Anterior cingulate cortex (tissue), 58 donors: ENCODE measurements at regions not wholly inside any gene's neighbourhood (a gene's known extent, or its start where the extent isn't known, plus 50 kb on each side); places are given as distances from the start of the nearest gene placed in this dataset.

Experiments used
- DNase-seq, 58 donors: peaks; one replicate each; lab custom pipeline; 2025; lab: John Stamatoyannopoulos, UW

DNA sequence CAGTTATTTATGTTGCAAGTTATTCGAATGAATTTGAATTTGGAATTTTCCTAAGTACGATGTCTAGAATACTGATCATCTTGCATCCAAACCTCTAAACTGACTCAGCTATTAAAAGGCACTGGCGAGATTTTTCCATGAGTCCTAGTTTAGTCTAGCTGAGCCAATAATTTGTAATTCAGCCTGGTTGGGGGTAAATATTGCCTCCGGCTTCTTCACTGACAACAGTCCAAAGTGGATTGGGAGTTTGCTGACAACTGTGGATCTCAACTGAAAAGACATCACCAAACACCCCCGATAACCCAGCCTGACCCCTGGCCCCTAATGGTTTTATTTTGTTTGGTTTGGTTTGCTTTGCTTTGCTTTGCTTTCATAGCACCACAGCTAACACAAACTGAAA is 189.8 kb upstream of the DAPK1 start:
- DNase-seq = no peak

DNA sequence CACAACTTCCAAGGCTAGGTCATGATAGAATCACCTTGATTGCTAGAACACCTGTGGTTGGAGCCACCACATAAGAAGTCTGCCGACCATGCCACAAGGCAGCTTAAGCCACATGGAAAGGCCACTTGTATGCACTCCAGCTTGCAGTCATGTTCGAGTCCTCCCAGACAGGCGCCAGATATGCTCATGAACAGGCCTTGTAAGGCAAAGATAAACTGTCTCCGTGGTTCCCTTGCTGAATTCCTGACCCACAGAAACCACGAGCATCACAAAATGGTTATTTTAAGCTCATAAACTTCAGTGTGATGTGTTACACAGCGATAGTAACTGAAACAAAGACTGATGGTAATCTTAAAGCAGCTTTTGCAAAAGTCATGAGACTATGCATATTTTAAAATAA is 188.4 kb upstream of the DAPK1 start:
- DNase-seq = no peak

DNA sequence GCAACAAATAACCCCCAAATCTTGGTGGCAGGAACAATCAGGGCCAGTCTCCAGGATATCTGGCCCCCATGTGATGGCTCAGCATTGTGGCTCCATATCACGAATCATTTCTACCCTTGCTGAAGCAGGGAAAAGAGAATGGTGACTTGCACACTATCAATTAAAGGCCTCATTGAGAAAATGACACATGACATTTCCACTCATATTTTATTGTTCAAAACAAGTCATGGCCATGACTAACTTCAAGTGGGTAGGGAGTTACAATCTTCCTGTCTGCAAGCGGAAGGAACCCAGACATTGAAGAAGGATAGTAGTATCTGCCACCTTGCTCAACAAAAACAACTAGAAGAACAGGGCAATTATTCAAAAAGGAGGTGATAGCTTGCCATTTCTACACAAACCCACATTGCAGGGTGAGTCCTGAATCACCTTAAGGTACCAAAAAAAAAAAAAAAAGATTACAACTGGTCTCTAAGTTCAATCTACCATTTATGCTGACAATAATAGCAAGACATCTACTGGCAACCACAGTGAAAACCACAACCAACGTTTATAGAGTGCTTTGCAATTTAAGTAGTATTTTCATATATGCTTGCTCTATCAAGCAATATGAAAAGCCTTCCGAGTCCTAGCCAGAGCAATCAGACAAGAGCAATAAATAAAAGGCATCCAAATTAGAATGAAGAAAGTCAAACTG is 186.7 kb upstream of the DAPK1 start:
- DNase-seq = no peak

DNA sequence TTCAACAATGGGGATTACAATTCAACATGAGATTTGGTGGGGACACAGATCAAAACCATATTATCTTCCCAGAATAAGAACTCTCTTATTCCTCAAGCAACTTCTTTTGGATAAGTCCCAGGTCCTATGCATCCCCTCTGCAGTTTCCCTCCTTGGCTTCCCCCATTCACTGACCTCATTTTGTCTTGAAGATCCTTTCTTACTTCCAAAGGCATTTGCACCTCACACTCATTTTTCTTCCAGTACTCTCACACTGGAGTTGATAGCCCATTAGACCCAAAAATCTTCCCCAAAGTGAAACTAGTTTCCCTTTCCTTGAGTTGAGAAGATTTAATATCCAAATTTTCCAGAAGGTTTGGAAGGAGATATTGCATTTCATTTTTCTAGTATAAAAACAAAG is 178.0 kb upstream of the DAPK1 start:
- no peak for DNase-seq

DNA sequence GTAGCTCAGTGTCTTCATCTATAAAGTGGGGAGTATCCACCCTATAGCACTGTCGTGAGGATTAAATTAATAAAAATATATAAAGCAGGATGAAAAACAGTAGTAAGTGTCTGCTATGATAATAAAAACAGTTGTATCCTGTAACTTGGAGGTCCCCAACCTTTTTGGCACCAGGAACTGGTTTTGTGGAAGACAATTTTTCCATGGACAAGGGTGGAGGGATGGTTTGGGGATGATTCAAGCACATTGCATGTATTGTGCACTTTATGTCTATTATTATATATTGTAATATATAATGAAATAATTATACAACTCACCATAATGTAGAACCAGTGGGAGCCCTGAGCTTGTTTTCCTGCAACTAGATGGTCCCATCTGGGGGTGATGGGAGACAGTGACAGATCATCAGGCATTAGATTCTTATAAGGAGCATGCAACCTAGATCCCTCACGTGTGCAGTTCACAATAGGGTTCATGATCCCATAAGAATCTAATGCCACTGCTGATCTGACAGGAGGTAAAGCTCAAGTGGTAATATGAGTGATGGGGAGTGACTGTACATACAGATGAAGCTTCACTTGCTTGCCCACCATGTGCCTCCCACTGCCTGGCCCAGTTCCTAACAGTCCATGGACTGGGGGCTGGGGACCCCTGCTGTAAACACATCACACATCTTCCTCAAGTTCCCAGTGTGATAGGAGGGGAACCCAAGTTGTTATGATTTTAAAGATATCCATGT is 177.4 kb upstream of the DAPK1 start:
- DNase-seq = no peak

DNA sequence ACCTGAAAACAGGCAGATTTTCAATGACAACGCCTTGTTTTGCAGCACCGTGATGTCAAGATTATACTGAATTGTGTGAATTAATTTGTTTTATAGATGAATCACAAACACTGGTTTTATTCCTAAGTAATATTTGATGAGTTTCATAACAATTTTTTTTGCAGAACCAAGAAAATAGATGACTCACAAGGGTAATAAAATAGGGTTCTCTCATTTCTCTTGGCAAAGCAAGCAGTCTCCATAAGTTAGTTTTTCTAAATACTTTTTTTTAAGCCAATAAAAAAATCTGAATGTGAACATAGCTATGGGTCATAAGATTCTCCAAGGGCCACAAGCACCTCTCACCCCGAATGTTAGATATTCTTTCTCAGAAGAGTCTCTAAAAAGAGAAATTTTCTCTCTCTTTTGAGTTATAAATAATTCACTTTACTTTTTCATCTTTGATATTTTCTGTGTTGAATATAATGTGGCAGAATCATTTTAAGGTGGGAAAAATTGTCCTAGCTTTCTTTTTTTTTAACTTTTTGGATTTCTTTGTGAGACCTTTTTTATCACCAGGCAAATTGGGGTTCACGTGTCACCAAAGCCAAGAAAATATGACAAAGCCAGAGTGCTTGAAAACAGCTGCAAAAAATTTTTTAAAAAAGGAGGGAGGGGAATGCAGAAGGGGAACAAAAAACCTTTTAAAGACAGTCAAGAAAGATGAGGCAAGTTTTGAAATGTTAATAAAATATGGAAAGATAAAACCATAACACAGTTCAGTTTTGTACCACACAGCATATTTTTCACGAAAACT is 174.6 kb upstream of the DAPK1 start:
- no peak for DNase-seq

DNA sequence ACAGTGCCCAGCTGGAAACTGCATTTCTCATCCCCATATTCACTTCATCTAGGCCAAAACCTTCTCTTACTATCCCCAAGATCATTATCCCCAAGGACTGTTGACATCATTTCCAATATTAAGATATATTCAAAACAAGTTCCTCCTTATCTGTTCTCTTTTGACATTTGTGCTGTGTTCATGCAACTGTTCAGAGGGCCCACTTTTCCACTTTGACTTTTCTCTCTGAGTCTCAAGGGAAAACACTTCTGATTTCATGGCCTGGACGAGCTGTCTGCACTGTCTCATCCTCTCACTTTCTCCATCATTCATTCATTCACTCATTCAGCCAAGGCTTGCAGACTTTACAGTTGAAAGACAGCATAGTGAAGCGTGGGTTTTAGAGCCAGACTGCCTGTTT is 173.7 kb upstream of the DAPK1 start:
- DNase-seq = no peak

DNA sequence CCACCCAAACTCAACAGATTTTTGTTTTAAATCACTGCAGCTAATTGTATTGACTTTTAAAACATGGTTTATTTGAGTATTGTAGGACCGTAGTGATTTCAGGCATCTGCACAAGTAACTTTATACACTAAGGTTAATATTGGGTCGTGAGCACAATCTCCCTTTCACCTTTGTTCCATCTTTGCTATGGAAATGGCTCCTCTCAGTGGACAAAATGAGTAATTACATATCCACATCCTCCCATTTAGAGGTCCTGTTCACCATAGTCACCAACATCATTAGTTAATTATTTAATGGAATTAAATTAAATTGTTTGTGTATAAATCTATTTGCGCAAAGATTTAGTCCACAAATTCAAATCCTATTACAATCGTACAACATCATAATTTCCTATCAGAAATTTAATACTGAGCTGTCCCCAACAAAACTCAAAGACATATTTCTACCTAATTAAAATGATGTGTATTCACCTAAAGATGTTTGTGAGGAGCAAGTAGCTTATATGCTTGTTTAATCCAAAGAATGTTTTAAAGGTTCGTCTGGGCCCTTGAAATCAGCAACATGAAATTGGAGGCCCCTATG is 173.0 kb upstream of the DAPK1 start:
- peak in 1 of 58 donors; percentile 27 for DNase-seq

DNA sequence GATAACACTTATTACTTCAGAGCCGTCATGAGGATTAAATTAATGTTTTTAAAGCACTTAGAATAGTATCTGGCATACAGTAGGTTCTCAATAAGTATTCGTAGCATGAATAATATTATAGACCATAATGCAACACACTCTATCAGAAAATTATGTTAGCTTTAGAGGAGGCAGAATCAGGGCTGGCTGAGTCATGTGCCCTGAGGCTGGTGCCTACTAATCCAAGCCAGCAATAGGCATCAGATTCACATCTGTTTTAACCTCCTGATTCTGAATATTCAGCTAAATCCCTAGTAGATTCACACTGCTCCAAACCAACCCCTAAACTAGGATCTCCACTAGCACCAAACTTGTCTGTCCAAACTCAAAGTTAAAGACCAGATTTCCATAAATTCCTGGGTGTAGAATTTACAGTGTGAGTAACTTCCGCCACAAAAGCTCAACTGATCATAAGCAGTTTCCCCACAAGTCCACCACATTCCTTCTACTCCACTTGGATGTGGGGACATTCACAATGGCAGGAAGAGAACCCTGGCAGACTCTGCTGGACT is 170.0 kb upstream of the DAPK1 start:
- no peak for DNase-seq

DNA sequence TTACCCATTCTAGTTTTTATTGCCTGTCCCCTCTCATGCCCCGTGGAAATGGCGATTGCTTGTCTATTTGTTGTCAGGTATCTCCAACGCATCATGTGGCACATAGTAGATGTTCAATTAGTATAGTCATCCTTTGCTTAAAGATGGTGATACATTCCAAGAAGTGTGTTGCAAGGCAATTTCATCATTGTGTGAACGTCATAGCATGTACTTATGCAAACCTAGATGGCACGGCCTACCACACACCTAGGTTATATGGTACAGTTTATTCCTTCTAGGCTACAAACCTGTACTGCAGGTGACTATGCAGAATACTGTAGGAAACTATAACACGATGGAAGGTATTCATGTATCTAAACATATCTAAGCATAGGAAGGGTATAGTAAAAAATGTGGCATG is 163.9 kb upstream of the DAPK1 start:
- no peak for DNase-seq

DNA sequence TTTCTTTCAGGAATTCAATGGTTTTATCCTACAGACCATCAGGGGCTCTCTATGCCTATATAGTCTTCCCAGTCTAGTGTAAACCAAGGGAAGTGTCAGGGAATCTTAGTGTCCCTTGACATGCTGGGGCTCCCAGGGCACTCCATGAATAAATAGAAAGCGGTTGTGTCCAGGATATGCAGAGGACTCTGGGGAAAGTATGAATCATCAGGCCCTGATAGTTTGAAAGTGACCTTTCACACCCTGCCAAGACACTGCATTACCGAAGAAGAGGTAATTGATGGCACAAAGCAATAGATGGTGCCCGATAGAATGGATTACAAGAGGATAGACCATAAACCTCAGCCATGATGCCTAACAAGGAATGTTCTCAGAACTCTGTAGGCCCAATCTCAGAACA is 163.3 kb upstream of the DAPK1 start:
- DNase-seq = no peak

DNA sequence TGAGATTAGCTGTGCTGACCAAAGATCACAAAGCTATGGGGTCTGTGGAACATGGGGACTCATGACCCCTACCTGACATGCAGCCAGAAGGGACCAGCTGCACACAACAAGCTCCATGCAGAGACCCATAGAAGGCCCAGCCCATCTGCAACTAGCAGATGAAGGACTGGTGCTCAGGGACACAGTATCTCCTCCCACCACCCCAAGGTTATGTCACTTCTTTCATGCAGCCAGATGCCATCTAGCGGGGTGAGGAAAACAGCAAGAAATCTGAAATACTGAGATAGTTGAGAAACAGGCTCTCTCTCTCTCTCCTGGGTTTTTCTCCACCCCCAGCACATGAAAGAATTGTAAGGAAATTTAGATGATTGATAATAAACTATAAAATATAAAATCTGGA is 161.3 kb upstream of the DAPK1 start:
- DNase-seq = no peak

DNA sequence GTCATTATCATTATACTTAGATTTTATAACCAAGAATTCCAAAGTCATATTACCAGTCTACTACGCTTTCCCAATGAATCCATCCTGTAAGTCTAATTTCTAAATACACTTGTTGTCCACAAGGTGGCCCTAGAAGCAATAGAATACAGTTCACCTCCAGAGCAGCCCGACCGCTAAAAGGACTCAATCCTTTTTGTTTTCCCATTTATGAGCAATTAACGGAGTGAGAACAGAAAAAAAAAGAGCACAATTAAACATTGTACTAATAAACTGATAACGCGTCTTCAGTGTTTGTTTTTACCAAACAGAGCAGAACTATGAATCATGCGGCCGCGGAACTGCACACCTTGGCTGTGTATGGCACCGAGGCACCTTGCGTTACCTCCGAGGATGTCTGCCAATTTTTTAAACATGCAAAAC is 160.7 kb upstream of the DAPK1 start:
- DNase-seq = peak in 9 of 58 donors; percentile 1 to 68 (median 20)

DNA sequence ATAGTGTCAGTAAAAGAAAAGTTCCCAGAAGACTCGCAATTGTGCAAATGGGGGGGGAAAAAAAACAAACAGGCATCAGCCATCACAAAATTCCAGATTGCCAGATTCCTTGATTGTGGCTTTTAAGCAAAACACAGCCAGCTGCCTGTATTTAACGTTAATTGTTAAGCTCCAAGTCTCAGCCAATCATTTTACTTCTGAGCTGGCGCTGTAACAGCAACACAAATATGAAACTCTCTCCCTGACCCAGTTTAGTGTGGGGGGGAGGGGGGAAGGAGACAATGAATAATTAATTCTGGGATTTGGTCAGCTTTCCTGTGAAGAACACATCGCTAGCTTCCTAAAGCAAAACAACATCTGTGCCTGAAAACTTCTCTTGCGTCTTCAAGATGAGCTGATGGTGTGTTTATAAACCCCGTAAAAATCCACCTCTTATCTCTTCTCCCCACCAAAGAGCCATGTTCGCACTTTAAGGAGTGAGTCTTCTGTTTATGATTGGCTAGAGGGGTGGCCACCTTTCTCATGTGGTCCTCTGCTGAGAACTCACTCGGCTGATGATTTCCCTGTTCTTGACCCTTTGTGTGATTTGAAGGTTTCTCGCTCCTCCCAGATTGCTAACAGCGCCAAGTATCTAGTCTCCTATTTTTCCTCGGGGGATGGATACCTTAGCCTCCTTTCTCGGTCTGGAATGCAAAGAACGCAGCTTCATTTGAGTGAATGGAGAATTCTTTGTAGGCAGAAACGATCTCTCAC is 160.2 kb upstream of the DAPK1 start:
- peak in 14 of 58 donors; percentile 7 to 54 (median 28) for DNase-seq

DNA sequence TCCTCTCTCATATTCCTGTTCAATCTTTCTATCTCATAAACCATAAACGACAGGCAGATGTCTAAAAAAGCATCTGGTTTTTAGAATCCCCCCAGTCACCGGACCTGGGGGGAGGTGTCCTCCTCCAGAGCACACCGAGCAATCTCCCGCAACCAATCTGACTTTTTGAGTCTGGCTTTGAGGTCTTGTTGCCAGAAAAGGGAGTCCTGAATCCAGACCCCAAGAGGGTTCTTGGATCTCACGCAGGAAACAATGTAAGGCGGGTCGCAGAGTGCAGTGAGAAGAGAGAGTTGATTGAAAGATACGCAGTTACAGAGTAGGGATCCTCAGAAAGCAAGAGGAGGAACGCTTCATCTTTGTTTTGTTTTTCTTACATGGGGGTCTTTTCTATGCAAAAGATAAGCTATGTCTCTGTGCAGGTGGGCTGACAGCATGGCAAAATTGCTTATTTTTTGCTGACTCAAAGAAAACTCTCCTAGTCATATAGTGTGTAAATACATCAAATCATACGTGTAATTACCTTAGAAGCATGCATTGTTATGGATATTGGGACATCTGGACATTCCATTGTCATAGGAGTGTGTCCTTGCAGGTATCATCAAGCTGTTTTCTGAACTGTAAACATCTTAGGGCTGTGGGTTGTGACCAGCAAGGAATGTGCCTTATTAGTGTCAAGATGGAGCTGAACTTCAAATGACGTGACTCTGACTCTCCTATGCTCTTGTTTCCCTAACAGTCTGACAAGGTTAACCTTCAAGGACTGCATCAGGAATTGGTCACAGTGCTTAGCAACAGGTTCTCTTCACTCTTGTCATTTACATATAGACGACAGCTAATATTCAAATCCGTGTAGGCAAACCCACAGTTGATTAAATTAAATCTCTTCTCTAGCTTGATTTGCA is 159.3 kb upstream of the DAPK1 start:
- no peak for DNase-seq

DNA sequence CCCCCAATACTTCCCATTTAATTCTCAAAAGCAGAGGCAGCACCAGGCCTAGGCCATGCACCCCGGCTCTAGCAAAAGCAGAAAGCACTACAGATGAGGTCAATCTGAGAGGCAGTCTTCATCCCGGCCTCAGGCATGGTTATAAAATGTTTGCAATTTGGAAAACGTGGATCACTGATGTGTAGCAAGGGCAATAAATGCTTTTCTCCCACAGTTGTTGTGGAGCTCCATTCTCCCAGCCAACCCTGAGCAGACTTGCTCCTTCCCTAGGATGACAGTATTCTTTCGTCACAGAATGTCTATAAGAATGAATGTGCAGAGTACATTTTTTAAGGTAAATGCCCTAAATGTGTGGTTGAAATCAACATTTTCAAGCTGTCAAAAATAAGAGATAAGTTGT is 157.3 kb upstream of the DAPK1 start:
- DNase-seq = no peak

DNA sequence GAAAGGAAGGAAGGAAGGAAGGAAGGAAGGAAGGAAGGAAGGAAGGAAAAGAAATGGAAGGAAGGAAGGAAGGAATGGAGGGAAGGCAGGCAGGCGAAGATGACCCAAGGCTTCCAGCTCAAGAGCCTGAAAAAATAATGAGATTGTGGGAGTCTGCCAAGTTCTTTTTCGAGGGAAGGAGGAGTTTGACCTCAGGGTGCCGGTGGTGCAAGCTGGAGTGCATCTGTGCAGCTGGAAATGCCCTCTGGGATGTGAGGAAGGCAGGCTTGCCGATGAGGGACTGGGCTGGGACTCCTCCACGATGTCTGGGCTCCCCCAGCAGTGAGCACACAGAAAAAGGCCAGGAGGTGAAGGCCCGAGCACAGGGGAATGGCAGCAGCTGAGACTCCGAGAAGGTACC is 154.9 kb upstream of the DAPK1 start:
- DNase-seq = no peak

DNA sequence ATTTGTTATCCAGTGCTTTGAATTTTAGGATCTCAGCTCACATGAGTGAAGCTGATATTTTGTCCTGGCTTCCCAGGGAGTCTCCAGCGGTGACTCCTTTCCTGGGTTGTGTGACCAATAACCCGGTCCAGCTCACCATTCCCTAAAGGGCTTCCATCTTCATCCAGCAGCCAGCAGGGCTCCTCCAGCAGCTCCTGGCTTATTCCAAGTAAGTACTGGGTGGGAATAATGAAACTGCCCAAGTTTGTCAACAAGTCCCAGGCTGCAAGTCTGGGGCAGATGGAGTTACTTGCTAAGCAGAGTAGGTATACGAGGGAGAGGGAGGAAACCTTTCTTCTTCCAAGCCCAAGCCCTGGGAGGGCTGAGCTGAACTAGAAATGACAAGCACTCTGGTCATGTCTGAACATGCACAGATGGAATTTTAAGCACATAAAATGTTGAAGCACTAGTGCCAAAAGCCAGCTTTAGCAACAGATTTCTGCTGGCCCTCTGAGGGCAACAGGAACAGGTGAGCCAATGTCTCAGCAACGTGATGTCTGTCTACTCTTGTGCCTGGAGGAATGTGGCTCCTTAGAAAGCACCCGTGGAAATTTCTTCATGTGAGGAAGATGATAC is 153.7 kb upstream of the DAPK1 start:
- no peak for DNase-seq
